ENCODE measurements at regions not wholly inside any gene's neighbourhood (a gene's known extent, or its start where the extent isn't known, plus 50 kb on each side); places are given as distances from the start of the nearest gene placed in this dataset.
"Not testable (repeated sequence)": the region's sequence is repeated elsewhere in the genome, so short reads cannot be mapped to it uniquely, and the experiment has no call there.

GRCh38 chr3:118675305-118675704 lies 359.3 kb downstream of the IGSF11 start:
- no peak for DNase-seq

DNA sequence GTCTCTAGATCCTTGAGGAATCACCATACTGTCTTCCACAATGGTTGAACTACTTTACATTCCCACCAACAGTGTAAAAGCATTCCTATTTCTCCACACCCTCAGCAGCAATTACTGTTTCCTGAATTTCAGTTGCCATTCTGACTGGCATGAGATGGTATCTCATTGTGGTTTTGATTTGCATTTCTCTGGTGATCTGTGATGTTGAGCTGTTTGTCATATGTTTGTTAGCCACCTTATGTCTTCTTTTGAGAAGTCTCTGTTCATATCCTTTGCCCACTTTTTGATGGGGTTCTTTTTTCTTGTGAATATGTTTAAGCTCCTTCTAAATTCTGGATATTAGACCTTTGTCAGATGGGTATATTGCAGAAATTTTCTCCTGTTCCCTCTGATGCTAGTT lies 356.0 kb downstream of the IGSF11 start:
- DNase-seq = not testable (repeated sequence)

DNA sequence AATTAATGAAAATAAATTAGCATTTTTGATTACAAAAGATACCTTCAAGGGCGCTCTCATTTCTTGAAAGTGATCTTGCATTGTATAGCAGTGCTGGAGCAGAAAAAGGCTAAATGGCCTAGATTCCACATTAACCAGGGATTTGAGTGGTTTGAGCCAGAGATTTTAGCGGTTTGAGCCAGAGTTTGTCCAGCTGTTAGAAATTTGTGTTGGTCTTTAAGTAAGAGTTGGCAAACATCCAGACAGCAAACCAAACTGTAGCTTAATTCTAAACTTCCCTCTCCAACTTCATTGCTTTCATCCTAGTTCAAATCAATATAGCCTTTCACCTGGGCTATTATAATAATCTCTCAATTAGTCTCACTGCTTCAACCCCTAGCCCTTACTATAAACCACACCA lies 351.7 kb downstream of the IGSF11 start:
- no peak for DNase-seq

GRCh38 chr3:118683636-118684035 lies 351.0 kb downstream of the IGSF11 start:
- DNase-seq = no peak

GRCh38 chr3:118688396-118688884 lies 346.2 kb downstream of the IGSF11 start:
- DNase-seq = no peak

DNA sequence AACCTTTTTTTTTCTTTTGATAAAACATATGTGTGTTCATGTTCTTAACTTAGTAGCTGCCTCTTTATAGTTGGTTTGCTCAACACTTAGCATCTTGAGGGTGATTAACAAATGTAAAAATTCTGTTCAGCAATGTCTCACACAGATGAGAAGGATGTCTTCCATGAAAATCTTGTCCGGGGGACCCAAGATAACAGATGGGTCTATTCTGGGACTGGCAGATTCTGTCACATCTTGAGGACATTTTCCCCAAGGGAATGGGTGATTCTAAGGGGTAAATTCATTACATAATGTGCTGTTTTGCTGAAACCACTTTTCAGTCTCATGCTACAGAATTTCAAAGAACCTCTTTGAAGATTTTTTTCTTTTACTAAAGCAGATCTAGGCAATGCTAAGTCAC lies 342.2 kb downstream of the IGSF11 start:
- no peak for DNase-seq

DNA sequence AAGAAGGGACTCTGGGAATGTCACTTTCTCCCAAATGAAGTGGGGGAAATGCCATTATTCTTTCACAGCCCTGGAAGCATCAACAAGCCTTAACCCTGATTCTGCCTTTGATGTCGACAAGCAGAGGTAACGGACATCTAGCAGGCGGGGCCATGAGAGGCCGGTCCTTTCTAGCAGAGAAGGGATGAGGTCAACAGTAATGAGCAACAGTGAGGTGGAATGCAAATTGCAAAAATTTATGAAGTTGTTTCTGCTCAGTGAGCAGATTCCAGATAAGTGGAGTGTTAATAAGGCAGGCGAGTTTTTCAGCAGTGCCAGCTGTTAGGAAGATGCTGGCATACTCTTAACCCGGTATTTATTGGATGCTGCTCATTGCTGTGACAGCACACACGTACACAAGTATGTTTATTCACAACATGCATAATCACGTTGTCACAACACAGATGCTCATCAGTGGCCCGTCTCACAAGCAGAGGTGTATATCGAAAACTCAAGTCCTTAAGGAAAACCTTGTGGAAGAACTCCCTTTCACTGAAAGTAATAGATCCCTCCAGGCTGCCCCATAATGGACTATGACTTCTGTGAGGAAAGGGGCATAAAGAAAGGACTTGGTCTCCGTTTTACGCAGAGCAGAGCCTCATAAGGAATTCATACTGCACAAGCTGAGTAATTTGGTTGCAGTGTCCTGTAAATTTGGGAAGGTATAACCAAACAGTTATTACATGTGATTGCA lies 329.0 kb downstream of the IGSF11 start:
- DNase-seq = no peak

GRCh38 chr3:118707991-118708390 lies 326.7 kb downstream of the IGSF11 start:
- no peak for DNase-seq

DNA sequence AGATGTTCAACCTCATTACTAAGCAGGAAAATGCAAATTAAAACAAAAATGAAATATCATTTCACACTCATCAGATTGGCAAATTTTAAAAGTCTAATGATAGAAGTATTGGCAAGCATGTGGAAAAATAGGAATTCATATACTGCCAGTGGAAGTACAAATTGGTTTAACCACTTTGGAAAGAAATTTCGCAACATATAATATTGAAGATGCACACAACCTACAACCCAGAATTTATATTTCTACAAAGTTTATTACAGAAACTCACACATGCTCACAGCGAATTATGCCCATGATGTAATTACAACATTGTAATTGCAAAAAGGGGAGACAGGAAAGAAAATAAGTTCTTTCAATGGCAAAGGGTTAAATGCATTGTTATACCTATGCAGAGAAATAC lies 324.1 kb downstream of the IGSF11 start:
- no peak for DNase-seq

DNA sequence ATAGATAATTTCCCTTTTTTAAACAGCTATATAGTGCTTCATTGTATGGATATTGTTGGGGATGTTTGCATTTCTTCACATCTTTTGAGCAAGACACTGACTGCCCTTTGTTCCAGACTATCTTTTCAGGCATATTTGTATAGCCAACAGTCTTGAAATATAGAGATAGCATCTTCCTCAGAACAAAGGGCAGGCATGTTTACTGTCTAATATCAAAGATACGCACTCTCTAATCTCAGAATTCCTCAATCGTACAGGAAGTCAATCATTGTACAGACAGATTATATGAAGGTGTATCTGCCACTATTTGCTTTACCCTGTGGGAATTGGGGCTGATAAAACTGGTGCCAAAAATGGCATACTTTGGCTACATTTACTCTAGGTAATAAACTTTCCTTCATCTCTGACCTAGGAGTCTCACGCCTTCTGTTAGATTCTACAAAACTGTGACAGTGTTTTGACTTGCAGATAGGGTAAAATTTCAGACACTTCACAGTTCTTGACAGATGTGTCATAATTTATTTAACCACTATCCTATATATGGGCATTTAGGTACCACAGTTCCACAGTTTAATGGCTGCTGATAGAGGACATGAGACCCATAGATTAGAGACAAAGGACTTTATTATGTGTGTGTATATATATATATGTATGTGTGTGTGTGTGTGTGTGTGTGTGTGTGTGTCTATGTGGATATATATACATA lies 321.0 kb downstream of the IGSF11 start:
- DNase-seq = no peak

GRCh38 chr3:118714800-118715199 lies 319.8 kb downstream of the IGSF11 start:
- DNase-seq = no peak

DNA sequence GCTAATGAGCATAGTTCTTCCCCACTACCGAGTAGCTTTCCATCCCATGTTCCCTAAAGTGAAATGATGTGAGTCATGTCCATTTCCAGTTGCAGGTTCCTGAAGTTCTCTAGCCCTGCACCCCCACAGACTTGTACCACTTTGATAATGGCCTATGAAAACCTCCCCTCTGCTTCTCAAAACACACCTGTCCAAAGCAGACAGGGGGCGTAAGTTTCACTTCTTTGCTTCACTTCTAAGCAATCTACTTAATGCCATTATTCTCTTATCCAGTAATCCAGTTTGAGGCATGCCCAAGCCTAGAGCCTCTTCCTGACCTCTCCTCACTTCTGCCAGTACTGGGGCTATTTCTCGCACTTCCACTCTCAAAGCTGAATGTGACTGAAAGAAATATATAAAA lies 305.1 kb downstream of the IGSF11 start:
- DNase-seq = no peak

GRCh38 chr3:118734664-118735063 lies 300.0 kb downstream of the IGSF11 start:
- DNase-seq = no peak

DNA sequence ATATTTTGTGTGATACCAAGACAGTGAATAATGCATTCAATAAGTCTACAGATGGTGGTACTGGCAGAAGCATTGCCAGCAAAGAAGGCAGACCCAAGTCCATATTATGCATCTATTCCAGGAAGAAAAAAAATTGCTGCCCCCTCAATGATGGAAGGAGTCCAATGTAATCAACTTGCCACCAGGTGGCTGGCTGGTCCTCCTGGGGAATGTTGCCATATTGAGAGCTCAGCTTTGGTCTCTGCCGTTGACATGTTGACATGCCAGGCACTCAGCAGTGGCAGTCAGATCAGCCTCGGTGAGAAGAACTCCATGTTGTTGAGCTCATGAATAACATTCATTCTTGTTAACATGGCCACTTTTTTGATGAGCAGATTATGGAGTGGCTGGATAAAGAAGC lies 298.5 kb downstream of the IGSF11 start:
- DNase-seq = no peak

GRCh38 chr3:118740722-118741290 lies 293.8 kb downstream of the IGSF11 start:
- no peak for DNase-seq

GRCh38 chr3:118742760-118743159 lies 291.9 kb downstream of the IGSF11 start:
- no peak for DNase-seq

- DNase-seq = no peak
Measured at GRCh38 chr3:118744186-118744585, 290.5 kb downstream of the IGSF11 start.

DNA sequence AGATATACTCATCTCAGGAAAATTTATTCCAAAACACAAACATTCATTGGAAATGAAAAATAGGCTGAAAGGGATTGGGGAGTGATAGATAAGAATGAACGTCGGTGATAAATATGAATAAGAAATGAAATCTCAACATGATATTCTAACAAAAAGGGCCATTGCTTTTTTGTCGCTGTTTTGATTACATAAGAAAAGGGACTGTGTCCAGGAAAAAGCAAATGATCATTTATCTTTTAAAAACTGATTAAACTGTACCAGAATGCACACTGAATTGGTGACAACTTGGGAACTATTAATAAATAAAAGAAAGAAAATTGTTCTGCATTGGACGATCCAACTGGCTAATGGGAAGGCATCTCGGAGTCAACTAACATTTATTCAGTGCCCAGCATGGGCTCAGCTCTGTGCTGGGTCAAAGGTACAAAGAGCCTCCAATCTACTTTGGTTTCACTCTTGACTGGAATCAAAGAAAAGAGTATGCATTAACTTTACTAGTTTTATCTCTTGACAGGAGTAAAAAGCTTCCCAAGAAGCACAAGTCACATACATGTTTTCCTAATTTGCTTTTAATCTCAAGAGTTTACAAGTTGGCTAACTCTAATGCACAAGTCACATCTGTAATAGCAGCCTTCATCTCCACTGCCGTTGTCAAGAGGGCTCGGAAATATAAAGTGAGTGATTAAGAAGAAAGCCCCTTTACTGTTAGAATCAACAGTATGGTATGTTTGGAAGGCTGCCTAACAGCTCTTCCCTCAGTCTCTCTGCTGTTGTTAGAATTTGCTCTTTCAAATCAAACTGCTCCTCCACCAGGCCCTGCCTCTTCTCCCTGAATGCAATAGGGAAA lies 280.0 kb downstream of the IGSF11 start:
- DNase-seq = no peak

- DNase-seq = no peak
Measured at GRCh38 chr3:118755253-118755801, 279.3 kb downstream of the IGSF11 start.

- no peak for DNase-seq
Measured at GRCh38 chr3:118760585-118761290, 273.9 kb downstream of the IGSF11 start.

GRCh38 chr3:118761291-118761606 lies 273.4 kb downstream of the IGSF11 start:
- no peak for DNase-seq

GRCh38 chr3:118765636-118766305 lies 268.9 kb downstream of the IGSF11 start:
- no peak for DNase-seq

Data from NK-92 treated with Interleukin-12 subunit alpha and Interleukin-12 subunit beta, amount 100 ng/mL, for 24 hours (cell line).